IMR-90 (cell line): ENCODE measurements at regions not wholly inside any gene's neighbourhood (a gene's known extent, or its start where the extent isn't known, plus 50 kb on each side); places are given as distances from the start of the nearest gene placed in this dataset.

Experiments used
- ATAC-seq: fragments of 200-7000 bp; cut with Tn5 transposase; 2 replicates; pipeline ENCODE4 v1.9.1; 2020; ENCODE audit warnings: low read depth, mild to moderate bottlenecking, moderate library complexity
- BruUV-seq: library from RNA; stranded (reverse); fragments of 400-500 nt; replicated peaks from 2 replicates; lab custom pipeline; 2021; lab: Mats Ljungman, UMichigan
- CTCF ChIA-PET: fragments of 300-600 bp; formaldehyde crosslinking; extraction: SDS; loops from one replicate; lab custom pipeline; 2021; ENCODE audit warnings: antibody characterized with exemption; lab: Yijun Ruan, JAX
- POLR2A ChIA-PET: fragments of 300-600 bp; sonication (Branson Sonifier 250); formaldehyde crosslinking; loops from one replicate; lab custom pipeline; 2022; ENCODE audit warnings: antibody characterized with exemption; ENCODE audit not compliant: unreplicated experiment; lab: Charles Lee
- DNase-seq: peaks from one replicate; pipeline ENCODE4 v3.0.0; 2013
- H2AFZ ChIP-seq: replicated peaks from 2 replicates; pipeline ENCODE3; 2013; ENCODE audit warnings: low read length, mild to moderate bottlenecking; ENCODE audit not compliant: poor library complexity
- H2AK5ac ChIP-seq: 2 replicates; pipeline ENCODE4 v1.6.1; 2013; ENCODE audit warnings: low read depth, low read length, inconsistent platforms
- H2AK9ac ChIP-seq: replicated peaks from 2 replicates; pipeline ENCODE3; 2013; ENCODE audit warnings: mild to moderate bottlenecking, low read depth, low read length, moderate library complexity; ENCODE audit not compliant: poor library complexity
- H2BK120ac ChIP-seq: 2 replicates; pipeline ENCODE4 v1.6.1; 2013; ENCODE audit warnings: low read depth, low read length, inconsistent platforms
- H2BK15ac ChIP-seq: 3 replicates; pipeline ENCODE4 v1.6.1; 2013; ENCODE audit warnings: low read depth, low read length, inconsistent platforms
- H2BK20ac ChIP-seq: 2 replicates; pipeline ENCODE4 v1.6.1; 2013; ENCODE audit warnings: low read depth, mild to moderate bottlenecking, inconsistent platforms, low read length, moderate library complexity
- H2BK5ac ChIP-seq: 2 replicates; pipeline ENCODE4 v1.6.1; 2013; ENCODE audit warnings: mild to moderate bottlenecking, low read depth, low read length, inconsistent platforms; ENCODE audit not compliant: poor library complexity, severe bottlenecking
- H3K14ac ChIP-seq: replicated peaks from 2 replicates; pipeline ENCODE4 v1.6.1; 2013; ENCODE audit warnings: low read depth, low read length, inconsistent platforms
- H3K18ac ChIP-seq: 2 replicates; pipeline ENCODE4 v1.6.1; 2013; ENCODE audit warnings: low read depth, low read length, control low read depth
- H3K23ac ChIP-seq: 2 replicates; pipeline ENCODE4 v1.6.1; 2013; ENCODE audit warnings: low read depth, low read length, inconsistent platforms
- H3K27ac ChIP-seq: 2 replicates; pipeline ENCODE4 v1.5.1; 2013; ENCODE audit warnings: mild to moderate bottlenecking, control low read depth, low read length; ENCODE audit not compliant: insufficient read depth
- H3K27me3 ChIP-seq: 2 replicates; pipeline ENCODE4 v1.6.1; 2013; ENCODE audit warnings: low read length; ENCODE audit not compliant: control insufficient read depth, insufficient read depth
- H3K36me3 ChIP-seq: 2 replicates; pipeline ENCODE4 v1.6.1; 2013; ENCODE audit warnings: low read length, mixed read lengths; ENCODE audit not compliant: control insufficient read depth, insufficient read depth
- H3K4ac ChIP-seq: 2 replicates; pipeline ENCODE4 v1.6.1; 2013; ENCODE audit warnings: low read depth, low read length, inconsistent platforms
- H3K4me1 ChIP-seq: 2 replicates; pipeline ENCODE4 v1.6.1; 2013; ENCODE audit warnings: low read length, mixed read lengths; ENCODE audit not compliant: control insufficient read depth, insufficient read depth
- H3K4me2 ChIP-seq: 2 replicates; pipeline ENCODE4 v1.6.1; 2013; ENCODE audit warnings: low read depth, mild to moderate bottlenecking, control low read depth, low read length, moderate library complexity
- H3K4me3 ChIP-seq: 2 replicates; pipeline ENCODE4 v1.5.1; 2013; ENCODE audit warnings: low read depth, mild to moderate bottlenecking, control low read depth, low read length, moderate library complexity; ENCODE audit not compliant: insufficient read depth
- H3K56ac ChIP-seq: 2 replicates; pipeline ENCODE4 v1.6.1; 2013; ENCODE audit warnings: low read length, inconsistent platforms; ENCODE audit not compliant: insufficient read depth; ENCODE audit errors: extremely low read depth
- H3K79me1 ChIP-seq, 2 experiments: 2 replicates each; pipeline ENCODE4 v1.6.1; 2013; ENCODE audit warnings: low read length in 2 of 2, inconsistent platforms in 1 of 2, low read depth in 1 of 2
- H3K9ac ChIP-seq: 2 replicates; pipeline ENCODE4 v1.6.1; 2013; ENCODE audit warnings: low read depth, low read length, control low read depth
- H3K9me1 ChIP-seq: 2 replicates; pipeline ENCODE4 v1.6.1; 2013; ENCODE audit warnings: low read length, inconsistent platforms; ENCODE audit not compliant: insufficient read depth
- H3K9me3 ChIP-seq: 2 replicates; pipeline ENCODE4 v1.6.1; 2013; ENCODE audit warnings: low read length; ENCODE audit not compliant: control insufficient read depth, insufficient read depth
- H4K20me1 ChIP-seq: 2 replicates; pipeline ENCODE4 v1.6.1; 2013; ENCODE audit warnings: low read length, inconsistent platforms; ENCODE audit not compliant: insufficient read depth
- H4K5ac ChIP-seq: 2 replicates; pipeline ENCODE4 v1.6.1; 2013; ENCODE audit warnings: mild to moderate bottlenecking, low read depth, low read length, control low read depth
- H4K8ac ChIP-seq, 2 experiments: 2 replicates each; pipeline ENCODE4 v1.6.1; 2013; ENCODE audit warnings: low read depth in 2 of 2, low read length in 2 of 2, control low read depth in 1 of 2, inconsistent platforms in 1 of 2
- H4K91ac ChIP-seq: 2 replicates; pipeline ENCODE4 v1.6.1; 2013; ENCODE audit warnings: low read depth, low read length, inconsistent platforms; ENCODE audit not compliant: insufficient read depth
- CHD1 ChIP-seq: IDR thresholded peaks from 2 replicates; pipeline ENCODE4 v1.6.1; 2012; ENCODE audit warnings: low read depth, low read length, improper control_type of control experiment
- MAFK ChIP-seq: IDR thresholded peaks from 2 replicates; pipeline ENCODE4 v1.6.1; 2012; ENCODE audit warnings: low read depth, low read length, improper control_type of control experiment
- NFE2L2 ChIP-seq: fragments of 150-350 bp; IDR thresholded peaks from 2 replicates; pipeline ENCODE4 v1.6.1; 2016; ENCODE audit warnings: low read depth, mild to moderate bottlenecking, low read length
- POLR2A ChIP-seq: IDR thresholded peaks from 2 replicates; pipeline ENCODE4 v1.6.1; 2012; ENCODE audit warnings: mild to moderate bottlenecking, low read depth, low read length
- RFX5 ChIP-seq: IDR thresholded peaks from 2 replicates; pipeline ENCODE4 v1.8.0; 2012; ENCODE audit warnings: low read depth, mild to moderate bottlenecking, low read length, moderate library complexity
- WGBS, 2 experiments: methylation state at CpG; one replicate each; pipeline versions ENCODE4 v1.1.5 to v1.1.7; 2013; ENCODE audit warnings: missing lambda C conversion rate in 2 of 2; ENCODE audit not compliant: insufficient read length in 1 of 2; ENCODE audit errors: extremely low coverage in 2 of 2; 5-methylcytosine and 5-hydroxymethylcytosine counted together
- dilution Hi-C: fragments of 300-500 bp; cut with HindIII; formaldehyde crosslinking; loops from one replicate; pipeline ENCODE4 v1.14.3; 2018; ENCODE audit warnings: low sequenced_read_pairs; ENCODE audit not compliant: unreplicated experiment
- in situ Hi-C: fragments of 300-500 bp; cut with MboI; formaldehyde crosslinking; loops from 3 replicates; pipeline ENCODE4 v1.14.3; 2019; ENCODE audit warnings: low sequenced_read_pairs, inconsistent platforms, mixed read lengths
- intact Hi-C: fragments of 100-400 bp; cut with micrococcal nuclease; formaldehyde crosslinking; loops from 2 replicates; pipeline ENCODE4 v1.10.0; 2022
- TF ChIP-seq, protein P1 (sequence below): fragments of 150-350 bp; IDR thresholded peaks from 2 replicates; pipeline ENCODE4 v1.6.1; 2017; ENCODE audit warnings: mild to moderate bottlenecking, antibody characterized with exemption, low read length, low read depth

GRCh38 chr11:122024278-122024677 is 91.7 kb downstream of the BLID start:
- Histone ChIP-seq H4K8ac (peak overlapping the region in 1 of 2 experiments; percentile 22; a peak in 1 of 4 replicates), H3K56ac (no peak overlapping the region), H3K9me3 (no peaks in the 10 kb centered on the region), H4K5ac (no peak overlapping the region), H3K36me3 (peaks cover 6% of the 10 kb centered on the region), H3K4me3 (no peak overlapping the region), H2AK9ac (no peak overlapping the region), H3K4ac (peak overlapping the region; percentile 19; the same call in 1 of the 2 replicates), H4K91ac (peak overlapping the region; percentile 1; the same call in 1 of the 2 replicates), H4K20me1 (no peaks in the 10 kb centered on the region), H2BK120ac (peak overlapping the region; percentile 33), H3K9ac (no peak overlapping the region), H2BK15ac (no peak overlapping the region), H3K4me1 (0 out of 2 replicates have a peak, but pooled peaks cover 3% of the 10 kb centered on the region), H3K79me1 (no peaks in the 10 kb centered on the region), H3K9me1 (no peaks in the 10 kb centered on the region; the same call in 1 of the 2 replicates), H2BK20ac (no peak overlapping the region), H3K18ac (no peak overlapping the region), H3K27me3 (no peaks in the 10 kb centered on the region), H3K27ac (no peak overlapping the region), H3K4me2 (no peak overlapping the region), H3K23ac (no peak overlapping the region), H2AFZ (peak overlapping the region; percentile 66), H2AK5ac (peak overlapping the region; percentile 27; the same call in 1 of the 2 replicates), H2BK5ac (no peak overlapping the region), H3K14ac (no peak overlapping the region)
- ChIA-PET POLR2A (no interaction called here), CTCF (no interaction called here)
- dilution Hi-C loops = no loop called here
- DNase-seq (no peak), ATAC-seq (no peak)
- WGBS, 2 experiments = 73% methylated on average over 2 of the region's 3 CpGs; no CpG with 5 or more reads in 1 of the 2 experiments
- no TSS peak for BruUV-seq
- in situ Hi-C loops = no loop called here
- intact Hi-C loops = no loop called here
- TF ChIP-seq MAFK (no peak), POLR2A (no peak), CHD1 (no peak), NFE2L2 (no peak), RFX5 (no peak)
- TF ChIP-seq, protein P1, sequence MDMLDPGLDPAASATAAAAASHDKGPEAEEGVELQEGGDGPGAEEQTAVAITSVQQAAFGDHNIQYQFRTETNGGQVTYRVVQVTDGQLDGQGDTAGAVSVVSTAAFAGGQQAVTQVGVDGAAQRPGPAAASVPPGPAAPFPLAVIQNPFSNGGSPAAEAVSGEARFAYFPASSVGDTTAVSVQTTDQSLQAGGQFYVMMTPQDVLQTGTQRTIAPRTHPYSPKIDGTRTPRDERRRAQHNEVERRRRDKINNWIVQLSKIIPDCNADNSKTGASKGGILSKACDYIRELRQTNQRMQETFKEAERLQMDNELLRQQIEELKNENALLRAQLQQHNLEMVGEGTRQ = no peak
